ENCODE measurements at regions not wholly inside any gene's neighbourhood (a gene's known extent, or its start where the extent isn't known, plus 50 kb on each side); places are given as distances from the start of the nearest gene placed in this dataset.

DNA sequence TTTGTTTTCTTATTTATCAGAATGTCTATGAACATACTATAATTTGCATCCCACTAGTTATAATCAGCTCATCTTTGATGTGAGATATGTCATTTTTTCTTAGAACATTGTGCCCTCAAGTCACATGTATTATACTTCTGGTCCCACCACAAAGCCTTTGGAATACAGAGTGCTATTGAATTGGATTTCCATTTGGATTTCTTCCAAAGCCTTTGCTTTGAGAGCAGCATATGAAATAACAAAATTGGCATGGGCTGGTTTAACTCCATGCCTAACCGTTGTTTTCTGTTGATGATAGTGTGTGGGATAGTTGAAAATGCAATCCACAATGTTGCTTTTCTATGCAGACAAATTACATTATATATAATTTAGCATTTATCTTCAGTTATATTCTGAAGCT, 284.5 kb upstream of the PLSCR5 start:
- no peaks in the 10 kb centered on the region for H3K27me3 ChIP-seq (ENCODE audit: insufficient read depth, low read length)
- FAIRE-seq (no peak), DNase-seq (ENCODE audit: low read depth) (no peak)
- Mint-ChIP-seq H3K4me3 (ENCODE audit: unreplicated experiment) (no peak overlapping the region), H3K27ac (ENCODE audit: unreplicated experiment) (no peak overlapping the region), H3K27me3 (ENCODE audit: low read depth, unreplicated experiment) (no peaks in the 10 kb centered on the region), H3K4me1 (ENCODE audit: low read depth, unreplicated experiment) (peaks cover 2% of the 10 kb centered on the region), H3K9me3 (ENCODE audit: unreplicated experiment) (no peaks in the 10 kb centered on the region), H3K36me3 (ENCODE audit: low read depth, unreplicated experiment) (no peaks in the 10 kb centered on the region)
- H3K4me2 ChIP-seq (ENCODE audit: low read length) = no peak overlapping the region
- no peaks in the 10 kb centered on the region for H3K79me2 ChIP-seq (ENCODE audit: insufficient read depth, low read length)
- no peak overlapping the region for H3K27ac ChIP-seq (ENCODE audit: low read depth, low read length)
- H3K9ac ChIP-seq (ENCODE audit: low read length) = no peak overlapping the region
- no peaks in the 10 kb centered on the region for H3K9me3 ChIP-seq (ENCODE audit: insufficient read depth, low read depth, low read length)
- no peaks in the 10 kb centered on the region for H3K4me1 ChIP-seq (ENCODE audit: insufficient read depth, low read length)
- H2AFZ ChIP-seq (ENCODE audit: low read depth, low read length) = no peak overlapping the region
- H3K36me3 ChIP-seq (ENCODE audit: insufficient read depth, low read length) = no peaks in the 10 kb centered on the region
- no peak overlapping the region for H3K4me3 ChIP-seq (ENCODE audit: insufficient read depth, low read depth, low read length)
- TF ChIP-seq, protein P1, sequence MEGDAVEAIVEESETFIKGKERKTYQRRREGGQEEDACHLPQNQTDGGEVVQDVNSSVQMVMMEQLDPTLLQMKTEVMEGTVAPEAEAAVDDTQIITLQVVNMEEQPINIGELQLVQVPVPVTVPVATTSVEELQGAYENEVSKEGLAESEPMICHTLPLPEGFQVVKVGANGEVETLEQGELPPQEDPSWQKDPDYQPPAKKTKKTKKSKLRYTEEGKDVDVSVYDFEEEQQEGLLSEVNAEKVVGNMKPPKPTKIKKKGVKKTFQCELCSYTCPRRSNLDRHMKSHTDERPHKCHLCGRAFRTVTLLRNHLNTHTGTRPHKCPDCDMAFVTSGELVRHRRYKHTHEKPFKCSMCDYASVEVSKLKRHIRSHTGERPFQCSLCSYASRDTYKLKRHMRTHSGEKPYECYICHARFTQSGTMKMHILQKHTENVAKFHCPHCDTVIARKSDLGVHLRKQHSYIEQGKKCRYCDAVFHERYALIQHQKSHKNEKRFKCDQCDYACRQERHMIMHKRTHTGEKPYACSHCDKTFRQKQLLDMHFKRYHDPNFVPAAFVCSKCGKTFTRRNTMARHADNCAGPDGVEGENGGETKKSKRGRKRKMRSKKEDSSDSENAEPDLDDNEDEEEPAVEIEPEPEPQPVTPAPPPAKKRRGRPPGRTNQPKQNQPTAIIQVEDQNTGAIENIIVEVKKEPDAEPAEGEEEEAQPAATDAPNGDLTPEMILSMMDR (IDR thresholded peaks at IDR 0.05; ENCODE audit: insufficient read depth, low read depth, low read length) = no peak
- TF ChIP-seq EZH2 (IDR thresholded peaks at IDR 0.05; ENCODE audit: insufficient read depth, low read length) = no peak
- H4K20me1 ChIP-seq (ENCODE audit: insufficient read depth, low read length) = no peaks in the 10 kb centered on the region

DNA sequence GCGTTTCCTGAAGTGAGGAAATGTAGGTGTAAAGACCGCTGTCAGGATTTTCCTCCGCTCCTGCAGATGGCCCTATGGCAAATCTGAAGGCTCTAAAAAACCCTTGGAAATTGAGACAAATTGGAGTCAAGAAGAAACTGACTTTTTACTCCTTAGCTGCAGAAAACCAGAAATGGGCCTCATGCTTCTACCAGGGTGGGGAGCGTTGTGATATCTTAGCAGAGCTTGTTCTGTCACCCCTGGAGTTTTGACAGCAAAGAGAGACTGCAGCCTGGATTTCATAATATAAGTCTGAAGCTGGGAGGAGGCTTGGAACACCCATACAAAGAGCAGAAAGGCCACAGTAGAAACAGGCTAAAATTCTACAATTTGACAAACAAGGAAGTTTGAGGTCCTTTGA, 283.0 kb upstream of the PLSCR5 start:
- no peaks in the 10 kb centered on the region for H3K9me3 ChIP-seq (ENCODE audit: insufficient read depth, low read depth, low read length)
- no peak for TF ChIP-seq EZH2 (IDR thresholded peaks at IDR 0.05; ENCODE audit: insufficient read depth, low read length)
- no peak for DNase-seq (ENCODE audit: low read depth)
- H3K9me3 Mint-ChIP-seq (ENCODE audit: unreplicated experiment) = no peaks in the 10 kb centered on the region
- H3K27me3 ChIP-seq (ENCODE audit: insufficient read depth, low read length) = no peaks in the 10 kb centered on the region
- no peak overlapping the region for H3K9ac ChIP-seq (ENCODE audit: low read length)
- no peaks in the 10 kb centered on the region for H3K36me3 ChIP-seq (ENCODE audit: insufficient read depth, low read length)
- no peak overlapping the region for H3K27ac ChIP-seq (ENCODE audit: low read depth, low read length)
- H3K27me3 Mint-ChIP-seq (ENCODE audit: low read depth, unreplicated experiment) = no peaks in the 10 kb centered on the region
- H3K4me3 Mint-ChIP-seq (ENCODE audit: unreplicated experiment) = no peak overlapping the region
- H3K36me3 Mint-ChIP-seq (ENCODE audit: low read depth, unreplicated experiment) = no peaks in the 10 kb centered on the region
- no peak overlapping the region for H2AFZ ChIP-seq (ENCODE audit: low read depth, low read length)
- no peaks in the 10 kb centered on the region for H3K4me1 ChIP-seq (ENCODE audit: insufficient read depth, low read length)
- no peak overlapping the region for H3K4me3 ChIP-seq (ENCODE audit: insufficient read depth, low read depth, low read length)
- FAIRE-seq = no peak
- H3K79me2 ChIP-seq (ENCODE audit: insufficient read depth, low read length) = no peaks in the 10 kb centered on the region
- no peaks in the 10 kb centered on the region for H4K20me1 ChIP-seq (ENCODE audit: insufficient read depth, low read length)
- no peaks in the 10 kb centered on the region for H3K4me1 Mint-ChIP-seq (ENCODE audit: low read depth, unreplicated experiment)
- H3K4me2 ChIP-seq (ENCODE audit: low read length) = no peak overlapping the region
- no peak overlapping the region for H3K27ac Mint-ChIP-seq (ENCODE audit: unreplicated experiment)

GRCh38 chr3:146884721-146885120, 279.6 kb upstream of the PLSCR5 start:
- Mint-ChIP-seq H3K27ac (ENCODE audit: unreplicated experiment) (no peak overlapping the region), H3K4me1 (ENCODE audit: low read depth, unreplicated experiment) (no peaks in the 10 kb centered on the region), H3K4me3 (ENCODE audit: unreplicated experiment) (no peak overlapping the region), H3K9me3 (ENCODE audit: unreplicated experiment) (no peaks in the 10 kb centered on the region), H3K36me3 (ENCODE audit: low read depth, unreplicated experiment) (no peaks in the 10 kb centered on the region), H3K27me3 (ENCODE audit: low read depth, unreplicated experiment) (no peaks in the 10 kb centered on the region)
- no peaks in the 10 kb centered on the region for H3K9me3 ChIP-seq (ENCODE audit: insufficient read depth, low read depth, low read length)
- no peak for TF ChIP-seq EZH2 (IDR thresholded peaks at IDR 0.05; ENCODE audit: insufficient read depth, low read length)
- TF ChIP-seq, protein P1 (IDR thresholded peaks at IDR 0.05; ENCODE audit: insufficient read depth, low read depth, low read length) = no peak
- DNase-seq (ENCODE audit: low read depth) = no peak
- H3K36me3 ChIP-seq (ENCODE audit: insufficient read depth, low read length) = no peaks in the 10 kb centered on the region
- FAIRE-seq = no peak
- no peak overlapping the region for H2AFZ ChIP-seq (ENCODE audit: low read depth, low read length)
- no peak overlapping the region for H3K9ac ChIP-seq (ENCODE audit: low read length)
- H3K4me2 ChIP-seq (ENCODE audit: low read length) = no peak overlapping the region
- H3K79me2 ChIP-seq (ENCODE audit: insufficient read depth, low read length) = no peaks in the 10 kb centered on the region
- no peak overlapping the region for H3K27ac ChIP-seq (ENCODE audit: low read depth, low read length)
- H3K4me3 ChIP-seq (ENCODE audit: insufficient read depth, low read depth, low read length) = no peak overlapping the region
- no peaks in the 10 kb centered on the region for H3K4me1 ChIP-seq (ENCODE audit: insufficient read depth, low read length)
- no peaks in the 10 kb centered on the region for H3K27me3 ChIP-seq (ENCODE audit: insufficient read depth, low read length)
- no peaks in the 10 kb centered on the region for H4K20me1 ChIP-seq (ENCODE audit: insufficient read depth, low read length)
